ENCODE measurements at regions not wholly inside any gene's neighbourhood (a gene's known extent, or its start where the extent isn't known, plus 50 kb on each side); places are given as distances from the start of the nearest gene placed in this dataset.

DNA sequence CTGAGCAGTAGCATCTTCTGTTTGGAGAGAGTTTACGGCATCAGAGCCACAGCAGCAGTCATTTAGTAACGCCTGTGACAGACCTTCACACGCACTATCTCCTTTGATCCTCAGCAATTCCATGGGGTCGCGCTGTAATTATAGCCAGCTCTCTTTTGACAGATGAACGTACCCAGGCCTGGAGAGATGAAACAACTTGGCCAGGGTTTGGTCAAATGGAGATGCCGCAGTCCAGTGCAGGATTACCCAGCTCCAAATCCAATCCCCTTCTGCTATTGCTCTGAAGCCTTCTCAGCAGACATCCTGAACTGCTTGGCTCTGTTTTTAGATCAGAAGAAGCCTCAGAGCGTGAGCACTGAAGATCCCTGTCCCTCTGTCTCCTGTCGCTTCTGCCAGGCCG lies 83.9 kb downstream of the SOX9 start:
- no peak for ATAC-seq
- TF ChIP-seq POU6F1 (CRISPR knock-in tag; IDR thresholded peaks at IDR 0.05; ENCODE audit: borderline replicate concordance, low read depth) (no peak), CSDC2 (CRISPR knock-in tag; IDR thresholded peaks at IDR 0.05) (no peak), ZFP3 (CRISPR knock-in tag; IDR thresholded peaks at IDR 0.05) (no peak), BACH2 (CRISPR knock-in tag; IDR thresholded peaks at IDR 0.05; ENCODE audit: borderline replicate concordance) (no peak), OSR1 (CRISPR knock-in tag; IDR thresholded peaks at IDR 0.05) (no peak), GLIS3 (CRISPR knock-in tag; IDR thresholded peaks at IDR 0.05) (no peak), ZNF70 (CRISPR knock-in tag; IDR thresholded peaks at IDR 0.05) (no peak), ZNF8 (CRISPR knock-in tag; IDR thresholded peaks at IDR 0.05) (no peak), TSHZ2 (CRISPR knock-in tag; IDR thresholded peaks at IDR 0.05) (no peak), ESRRG (CRISPR knock-in tag; IDR thresholded peaks at IDR 0.05) (no peak), RARB (CRISPR knock-in tag; IDR thresholded peaks at IDR 0.05) (no peak), PPARA (CRISPR knock-in tag; IDR thresholded peaks at IDR 0.05; ENCODE audit: borderline replicate concordance) (no peak)
- TF ChIP-seq, protein P1, sequence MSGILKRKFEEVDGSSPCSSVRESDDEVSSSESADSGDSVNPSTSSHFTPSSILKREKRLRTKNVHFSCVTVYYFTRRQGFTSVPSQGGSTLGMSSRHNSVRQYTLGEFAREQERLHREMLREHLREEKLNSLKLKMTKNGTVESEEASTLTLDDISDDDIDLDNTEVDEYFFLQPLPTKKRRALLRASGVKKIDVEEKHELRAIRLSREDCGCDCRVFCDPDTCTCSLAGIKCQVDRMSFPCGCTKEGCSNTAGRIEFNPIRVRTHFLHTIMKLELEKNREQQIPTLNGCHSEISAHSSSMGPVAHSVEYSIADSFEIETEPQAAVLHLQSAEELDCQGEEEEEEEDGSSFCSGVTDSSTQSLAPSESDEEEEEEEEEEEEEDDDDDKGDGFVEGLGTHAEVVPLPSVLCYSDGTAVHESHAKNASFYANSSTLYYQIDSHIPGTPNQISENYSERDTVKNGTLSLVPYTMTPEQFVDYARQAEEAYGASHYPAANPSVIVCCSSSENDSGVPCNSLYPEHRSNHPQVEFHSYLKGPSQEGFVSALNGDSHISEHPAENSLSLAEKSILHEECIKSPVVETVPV (CRISPR knock-in tag; IDR thresholded peaks at IDR 0.05), result no peak
- TF ChIP-seq, protein P2, sequence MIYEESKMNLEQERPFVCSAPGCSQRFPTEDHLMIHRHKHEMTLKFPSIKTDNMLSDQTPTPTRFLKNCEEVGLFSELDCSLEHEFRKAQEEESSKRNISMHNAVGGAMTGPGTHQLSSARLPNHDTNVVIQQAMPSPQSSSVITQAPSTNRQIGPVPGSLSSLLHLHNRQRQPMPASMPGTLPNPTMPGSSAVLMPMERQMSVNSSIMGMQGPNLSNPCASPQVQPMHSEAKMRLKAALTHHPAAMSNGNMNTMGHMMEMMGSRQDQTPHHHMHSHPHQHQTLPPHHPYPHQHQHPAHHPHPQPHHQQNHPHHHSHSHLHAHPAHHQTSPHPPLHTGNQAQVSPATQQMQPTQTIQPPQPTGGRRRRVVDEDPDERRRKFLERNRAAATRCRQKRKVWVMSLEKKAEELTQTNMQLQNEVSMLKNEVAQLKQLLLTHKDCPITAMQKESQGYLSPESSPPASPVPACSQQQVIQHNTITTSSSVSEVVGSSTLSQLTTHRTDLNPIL (CRISPR knock-in tag; IDR thresholded peaks at IDR 0.05; ENCODE audit: low read depth), result no peak

GRCh38 chr17:72205357-72205756 lies 84.5 kb downstream of the SOX9 start:
- TF ChIP-seq ZNF565 (CRISPR knock-in tag; conservative IDR thresholded peaks at IDR 0.05; ENCODE audit: low read depth) (no peak), ZFP30 (CRISPR knock-in tag; IDR thresholded peaks at IDR 0.05) (no peak), TSHZ2 (CRISPR knock-in tag; IDR thresholded peaks at IDR 0.05) (no peak), OSR1 (CRISPR knock-in tag; IDR thresholded peaks at IDR 0.05) (no peak), ESRRG (CRISPR knock-in tag; IDR thresholded peaks at IDR 0.05) (no peak), ISL1 (CRISPR knock-in tag; IDR thresholded peaks at IDR 0.05) (no peak), PPARA (CRISPR knock-in tag; IDR thresholded peaks at IDR 0.05; ENCODE audit: borderline replicate concordance) (no peak), RARB (CRISPR knock-in tag; IDR thresholded peaks at IDR 0.05) (no peak), BACH2 (CRISPR knock-in tag; IDR thresholded peaks at IDR 0.05; ENCODE audit: borderline replicate concordance) (no peak), ZC3H10 (CRISPR knock-in tag; IDR thresholded peaks at IDR 0.05) (no peak), SNAI2 (CRISPR knock-in tag; IDR thresholded peaks at IDR 0.05) (no peak)
- TF ChIP-seq, protein P3, sequence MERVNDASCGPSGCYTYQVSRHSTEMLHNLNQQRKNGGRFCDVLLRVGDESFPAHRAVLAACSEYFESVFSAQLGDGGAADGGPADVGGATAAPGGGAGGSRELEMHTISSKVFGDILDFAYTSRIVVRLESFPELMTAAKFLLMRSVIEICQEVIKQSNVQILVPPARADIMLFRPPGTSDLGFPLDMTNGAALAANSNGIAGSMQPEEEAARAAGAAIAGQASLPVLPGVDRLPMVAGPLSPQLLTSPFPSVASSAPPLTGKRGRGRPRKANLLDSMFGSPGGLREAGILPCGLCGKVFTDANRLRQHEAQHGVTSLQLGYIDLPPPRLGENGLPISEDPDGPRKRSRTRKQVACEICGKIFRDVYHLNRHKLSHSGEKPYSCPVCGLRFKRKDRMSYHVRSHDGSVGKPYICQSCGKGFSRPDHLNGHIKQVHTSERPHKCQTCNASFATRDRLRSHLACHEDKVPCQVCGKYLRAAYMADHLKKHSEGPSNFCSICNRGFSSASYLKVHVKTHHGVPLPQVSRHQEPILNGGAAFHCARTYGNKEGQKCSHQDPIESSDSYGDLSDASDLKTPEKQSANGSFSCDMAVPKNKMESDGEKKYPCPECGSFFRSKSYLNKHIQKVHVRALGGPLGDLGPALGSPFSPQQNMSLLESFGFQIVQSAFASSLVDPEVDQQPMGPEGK (CRISPR knock-in tag; IDR thresholded peaks at IDR 0.05; ENCODE audit: borderline replicate concordance), result no peak
- TF ChIP-seq, protein P2 (CRISPR knock-in tag; IDR thresholded peaks at IDR 0.05; ENCODE audit: low read depth), result no peak
- ATAC-seq, result no peak
